Neuronal stem cell (in vitro differentiated cells): ENCODE measurements at regions not wholly inside any gene's neighbourhood (a gene's known extent, or its start where the extent isn't known, plus 50 kb on each side); places are given as distances from the start of the nearest gene placed in this dataset.

ENCODE experiments used
- DNase-seq: peaks from one replicate; pipeline ENCODE4 v3.0.0-alpha.2; 2013; ENCODE audit warnings: low spot score
- H2AFZ ChIP-seq: one replicate; pipeline ENCODE4 v1.6.1; 2013; ENCODE audit warnings: mild to moderate bottlenecking, low read length, inconsistent platforms
- H2AK5ac ChIP-seq: 2 replicates; pipeline ENCODE4 v1.6.1; 2013; ENCODE audit warnings: low read depth, mild to moderate bottlenecking, inconsistent platforms, low read length, moderate library complexity, mixed read lengths
- H2BK120ac ChIP-seq: 2 replicates; pipeline ENCODE4 v1.6.1; 2013; ENCODE audit warnings: low read depth, mild to moderate bottlenecking, inconsistent platforms, low read length, moderate library complexity, mixed read lengths
- H2BK12ac ChIP-seq: one replicate; pipeline ENCODE4 v1.6.1; 2013; ENCODE audit warnings: low read length, inconsistent platforms
- H2BK15ac ChIP-seq: 2 replicates; pipeline ENCODE4 v1.6.1; 2013; ENCODE audit warnings: mild to moderate bottlenecking, low read length, inconsistent platforms, mixed read lengths
- H2BK5ac ChIP-seq: one replicate; pipeline ENCODE4 v1.6.1; 2013; ENCODE audit warnings: inconsistent platforms, mild to moderate bottlenecking, low read length, moderate library complexity
- H3K14ac ChIP-seq: one replicate; pipeline ENCODE4 v1.6.1; 2013; ENCODE audit warnings: low read length, inconsistent platforms
- H3K18ac ChIP-seq: 2 replicates; pipeline ENCODE4 v1.6.1; 2013; ENCODE audit warnings: low read length, inconsistent platforms
- H3K23ac ChIP-seq: 2 replicates; pipeline ENCODE4 v1.6.1; 2013; ENCODE audit warnings: low read depth, mild to moderate bottlenecking, mixed read lengths, low read length, inconsistent platforms; ENCODE audit not compliant: poor library complexity
- H3K27ac ChIP-seq: replicated peaks from 3 replicates; pipeline ENCODE4 v1.5.1; 2013; ENCODE audit warnings: low read length, inconsistent platforms
- H3K27me3 ChIP-seq, 3 experiments: 2 replicates each; pipeline ENCODE4 v1.6.1; 2013; ENCODE audit warnings: low read length in 3 of 3, mild to moderate bottlenecking in 2 of 3, inconsistent platforms in 1 of 3, low read depth in 1 of 3, mixed read lengths in 1 of 3, moderate library complexity in 1 of 3; ENCODE audit not compliant: control insufficient read depth in 3 of 3, insufficient read depth in 3 of 3
- H3K36me3 ChIP-seq, 2 donors: replicated peaks in 1 of 2; 2 replicates each; pipeline ENCODE4 v1.6.1; 2013; ENCODE audit warnings: low read length in 2 of 2; ENCODE audit not compliant: control insufficient read depth in 2 of 2, insufficient read depth in 2 of 2
- H3K4ac ChIP-seq: 2 replicates; pipeline ENCODE4 v1.6.1; 2013; ENCODE audit warnings: inconsistent platforms, mild to moderate bottlenecking, low read length, moderate library complexity
- H3K4me1 ChIP-seq, 2 donors: 1 replicate in 1 of 2; 2 replicates in 1 of 2; pipeline ENCODE4 v1.6.1; 2013; ENCODE audit warnings: low read length in 2 of 2, low read depth in 1 of 2; ENCODE audit not compliant: control insufficient read depth in 2 of 2, insufficient read depth in 1 of 2
- H3K4me2 ChIP-seq: one replicate; pipeline ENCODE4 v1.6.1; 2013; ENCODE audit warnings: mild to moderate bottlenecking, low read length, inconsistent platforms; ENCODE audit not compliant: insufficient read depth, poor library complexity, severe bottlenecking
- H3K4me3 ChIP-seq, 2 donors: 2 replicates each; pipeline ENCODE4 v1.5.1; 2013; ENCODE audit warnings: low read length in 2 of 2, mild to moderate bottlenecking in 2 of 2, inconsistent platforms in 1 of 2, moderate library complexity in 1 of 2
- H3K79me1 ChIP-seq: one replicate; pipeline ENCODE4 v1.6.1; 2013; ENCODE audit warnings: low read depth, mild to moderate bottlenecking, inconsistent platforms, low read length, moderate library complexity
- H3K9ac ChIP-seq: one replicate; pipeline ENCODE4 v1.6.1; 2013; ENCODE audit warnings: mild to moderate bottlenecking, low read depth, low read length, inconsistent platforms; ENCODE audit not compliant: poor library complexity
- H3K9me3 ChIP-seq, 2 donors: replicated peaks in 1 of 2; 2 replicates each; pipeline versions ENCODE3 to v1.6.1; 2013; ENCODE audit warnings: low read length in 2 of 2, mild to moderate bottlenecking in 2 of 2, inconsistent platforms in 1 of 2, low read depth in 1 of 2, mixed read lengths in 1 of 2, moderate library complexity in 1 of 2; ENCODE audit not compliant: control insufficient read depth in 2 of 2, insufficient read depth in 1 of 2
- H4K8ac ChIP-seq: one replicate; pipeline ENCODE4 v1.6.1; 2013; ENCODE audit warnings: low read depth, mild to moderate bottlenecking, inconsistent platforms, low read length, moderate library complexity
- H4K91ac ChIP-seq: one replicate; pipeline ENCODE4 v1.6.1; 2013; ENCODE audit warnings: low read length, low read depth, mild to moderate bottlenecking, inconsistent platforms; ENCODE audit not compliant: poor library complexity
- WGBS, 2 donors: extraction: QIAGEN DNeasy Blood & Tissue Kit; methylation state at CpG; one replicate each; pipeline ENCODE4 v1.1.7; 2013; ENCODE audit warnings: missing lambda C conversion rate in 2 of 2, mixed read lengths in 1 of 2; ENCODE audit not compliant: insufficient read length in 2 of 2, insufficient replicate concordance in 1 of 2; ENCODE audit errors: extremely low coverage in 2 of 2; 5-methylcytosine and 5-hydroxymethylcytosine counted together

GRCh38 chr2:18651842-18652774 is 62.7 kb upstream of the NT5C1B start:
- Histone ChIP-seq H2BK15ac (no peak overlapping the region), H2BK12ac (no peak overlapping the region), H2AFZ (no peak overlapping the region), H3K18ac (no peak overlapping the region), H2BK5ac (no peak overlapping the region), H3K9me3 (no peaks in the 10 kb centered on the region), H3K27ac (no peak overlapping the region), H3K4me3 (no peak overlapping the region), H3K27me3 (peaks cover 0 to 2% (median 0%) of the 10 kb centered on the region in 3 experiments), H4K91ac (no peak overlapping the region), H3K79me1 (no peaks in the 10 kb centered on the region), H3K9ac (no peak overlapping the region), H3K4me2 (no peak overlapping the region), H3K14ac (no peak overlapping the region), H3K36me3 (no peaks in the 10 kb centered on the region), H3K4me1 (no peaks in the 10 kb centered on the region), H2AK5ac (no peak overlapping the region), H4K8ac (no peak overlapping the region), H3K4ac (no peak overlapping the region), H2BK120ac (no peak overlapping the region), H3K23ac (no peak overlapping the region)
- WGBS, 2 donors = no CpG with 5 or more reads among the region's 3 CpGs
- no peak for DNase-seq

DNA sequence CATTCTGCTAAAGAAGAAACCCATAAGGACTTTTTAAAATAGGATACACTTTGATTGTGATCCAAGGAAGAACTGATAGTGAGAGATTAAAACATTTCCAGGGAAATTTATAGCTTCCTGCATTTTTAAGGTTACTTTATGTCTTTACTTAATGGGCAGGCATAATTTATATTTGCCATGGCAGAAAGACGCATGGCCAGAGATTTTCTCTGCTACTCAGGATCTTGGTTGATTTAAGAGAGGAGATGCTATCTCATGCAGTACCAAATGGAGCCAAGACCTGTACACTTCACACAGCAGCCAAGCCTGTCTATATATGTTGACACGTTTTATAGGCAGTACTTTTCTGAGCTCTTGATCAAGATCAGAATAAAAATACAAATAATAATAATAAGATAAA is 60.9 kb upstream of the NT5C1B start:
- Histone ChIP-seq H2AFZ (no peak overlapping the region), H4K8ac (no peak overlapping the region), H2BK12ac (no peak overlapping the region), H2BK15ac (no peak overlapping the region), H3K27ac (no peak overlapping the region), H4K91ac (no peak overlapping the region), H3K79me1 (no peaks in the 10 kb centered on the region), H3K27me3 (no peaks in the 10 kb centered on the region), H3K4me1 (no peaks in the 10 kb centered on the region), H3K36me3 (no peaks in the 10 kb centered on the region), H3K4ac (no peak overlapping the region), H2BK5ac (no peak overlapping the region), H3K14ac (no peak overlapping the region), H3K9me3 (no peaks in the 10 kb centered on the region), H3K4me3 (no peak overlapping the region), H3K18ac (no peak overlapping the region), H2AK5ac (no peak overlapping the region), H2BK120ac (no peak overlapping the region), H3K4me2 (no peak overlapping the region), H3K9ac (no peak overlapping the region), H3K23ac (no peak overlapping the region)
- DNase-seq = no peak
- WGBS, 2 donors = no CpG with 5 or more reads among the region's 2 CpGs

DNA sequence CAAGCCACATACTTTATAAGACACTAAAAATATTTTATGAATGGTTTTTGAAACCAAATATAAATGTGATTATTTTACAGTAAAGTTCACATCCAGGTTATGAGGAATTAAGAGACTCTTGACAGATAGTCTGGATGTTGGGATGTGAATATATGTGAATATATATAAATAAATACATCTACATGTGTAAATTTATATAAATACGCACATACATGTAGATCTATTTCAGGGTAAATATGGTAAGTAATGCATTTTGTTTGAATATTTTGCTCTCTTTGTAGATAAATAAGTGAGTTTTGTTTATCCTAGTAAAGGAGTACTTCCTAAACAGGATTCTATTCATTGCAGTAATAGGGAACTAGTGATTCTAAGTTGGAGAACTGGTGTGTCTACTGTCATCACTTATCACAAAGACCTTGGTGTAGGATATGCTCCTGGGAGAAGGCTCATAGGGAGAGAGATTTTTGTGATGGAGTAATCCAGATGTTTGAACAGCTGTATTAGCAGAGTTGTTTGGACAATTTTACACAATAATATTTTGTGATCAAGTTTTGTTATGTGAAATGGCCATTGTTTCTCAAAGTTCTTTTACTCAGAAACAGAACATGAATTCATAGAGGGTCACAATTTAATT is 60.2 kb upstream of the NT5C1B start:
- Histone ChIP-seq H3K9ac (no peak overlapping the region), H4K91ac (no peak overlapping the region), H3K4ac (no peak overlapping the region), H3K9me3 (no peaks in the 10 kb centered on the region), H2BK120ac (no peak overlapping the region), H4K8ac (no peak overlapping the region), H3K23ac (no peak overlapping the region), H3K27me3 (no peaks in the 10 kb centered on the region), H3K36me3 (no peaks in the 10 kb centered on the region), H3K18ac (no peak overlapping the region), H3K27ac (no peak overlapping the region), H3K4me3 (no peak overlapping the region), H2BK15ac (no peak overlapping the region), H2AK5ac (no peak overlapping the region), H3K14ac (no peak overlapping the region), H2AFZ (no peak overlapping the region), H3K4me1 (no peaks in the 10 kb centered on the region), H3K79me1 (no peaks in the 10 kb centered on the region), H2BK5ac (no peak overlapping the region), H3K4me2 (no peak overlapping the region), H2BK12ac (no peak overlapping the region)
- DNase-seq = no peak
- no CpG with 5 or more reads among the region's 1 CpG for WGBS, 2 donors

- Histone ChIP-seq H2BK5ac (no peak overlapping the region), H2AFZ (no peak overlapping the region), H3K79me1 (no peaks in the 10 kb centered on the region), H2BK120ac (no peak overlapping the region), H3K9me3 (no peaks in the 10 kb centered on the region), H3K9ac (no peak overlapping the region), H3K27me3 (no peaks in the 10 kb centered on the region), H3K4ac (no peak overlapping the region), H2BK15ac (no peak overlapping the region), H3K14ac (no peak overlapping the region), H3K4me2 (no peak overlapping the region), H2BK12ac (no peak overlapping the region), H3K4me1 (no peaks in the 10 kb centered on the region), H2AK5ac (no peak overlapping the region), H3K18ac (no peak overlapping the region), H4K8ac (no peak overlapping the region), H4K91ac (no peak overlapping the region), H3K27ac (no peak overlapping the region), H3K23ac (no peak overlapping the region), H3K36me3 (no peaks in the 10 kb centered on the region), H3K4me3 (no peak overlapping the region)
- no CpG with 5 or more reads among the region's 3 CpGs for WGBS, 2 donors
- no peak for DNase-seq
These were observed 58.8 kb upstream of the NT5C1B start for GRCh38 chr2:18648161-18648560.
